GM18858 (cell line): ENCODE measurements at regions not wholly inside any gene's neighbourhood (a gene's known extent, or its start where the extent isn't known, plus 50 kb on each side); places are given as distances from the start of the nearest gene placed in this dataset.

Experiments
- ATAC-seq: cut with Tn5 transposase; IDR thresholded peaks from one replicate; pipeline ENCODE4 v1.9.1; 2021; ENCODE audit not compliant: unreplicated experiment

GRCh38 chr2:226652983-226653765, 146.4 kb downstream of the IRS1 start:
- ATAC-seq: no peak

DNA sequence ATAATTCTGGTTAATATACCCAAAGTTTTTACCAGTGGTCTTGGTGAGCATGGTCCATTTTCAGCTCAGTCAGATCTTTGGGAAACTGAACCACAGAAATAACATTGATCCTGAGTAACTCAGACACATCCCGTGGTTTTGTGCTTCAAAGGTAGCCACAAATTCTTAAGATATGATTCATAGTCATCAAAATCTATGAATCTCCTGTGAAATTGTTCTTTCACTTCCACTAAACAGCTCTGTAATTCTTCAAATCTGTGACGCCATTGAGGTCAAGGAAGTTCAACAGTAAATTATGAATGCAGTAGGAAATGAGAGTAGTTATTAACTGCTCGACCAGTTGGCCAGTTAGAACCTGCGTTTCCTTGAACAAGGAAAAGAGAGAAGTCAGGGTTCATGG, 147.3 kb downstream of the IRS1 start:
- peak; percentile 52 for ATAC-seq

DNA sequence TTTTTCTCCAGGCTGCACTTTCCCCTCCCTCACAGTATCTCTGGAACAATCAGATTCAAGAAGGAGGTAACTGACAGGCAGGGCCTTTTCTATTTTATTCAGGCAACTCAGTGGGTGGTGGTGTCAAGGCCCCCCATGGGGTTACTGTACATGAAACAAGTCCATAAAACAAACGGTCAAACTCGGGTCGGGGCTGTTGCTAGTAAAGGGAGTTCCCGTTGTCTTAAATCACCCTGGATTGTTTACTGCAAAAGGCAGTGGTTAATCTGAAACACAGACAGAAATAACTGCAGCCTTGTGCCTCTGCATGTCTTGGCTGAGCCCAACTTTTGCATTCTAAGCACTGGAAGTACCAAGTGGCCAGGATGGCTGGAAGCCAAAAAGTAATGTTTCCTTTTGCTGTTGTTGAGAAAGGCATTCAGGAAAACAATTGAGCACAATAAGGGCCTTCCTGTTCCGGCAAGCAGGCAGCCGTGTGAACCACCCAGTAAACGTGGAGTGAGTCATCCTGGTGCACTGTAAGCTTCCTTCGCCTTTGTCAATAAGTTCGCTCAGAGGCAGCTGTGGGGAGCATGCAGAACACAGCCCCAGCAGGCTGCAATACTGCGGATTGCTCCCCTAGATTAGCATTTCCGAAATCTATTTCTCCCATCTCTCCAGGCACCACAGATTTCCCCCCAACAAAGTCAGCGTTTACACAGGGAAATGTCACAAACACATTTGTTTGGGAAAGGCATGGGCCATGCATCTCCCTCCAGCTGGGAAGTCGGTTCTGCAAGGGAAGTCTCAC, 149.6 kb downstream of the IRS1 start:
- peak; percentile 80 for ATAC-seq

- no peak for ATAC-seq
These were observed 150.4 kb downstream of the IRS1 start for GRCh38 chr2:226649201-226649600.

GRCh38 chr2:226647621-226648518, 151.8 kb downstream of the IRS1 start:
- ATAC-seq: no peak

GRCh38 chr2:226644399-226644865, 155.2 kb downstream of the IRS1 start:
- ATAC-seq: no peak

DNA sequence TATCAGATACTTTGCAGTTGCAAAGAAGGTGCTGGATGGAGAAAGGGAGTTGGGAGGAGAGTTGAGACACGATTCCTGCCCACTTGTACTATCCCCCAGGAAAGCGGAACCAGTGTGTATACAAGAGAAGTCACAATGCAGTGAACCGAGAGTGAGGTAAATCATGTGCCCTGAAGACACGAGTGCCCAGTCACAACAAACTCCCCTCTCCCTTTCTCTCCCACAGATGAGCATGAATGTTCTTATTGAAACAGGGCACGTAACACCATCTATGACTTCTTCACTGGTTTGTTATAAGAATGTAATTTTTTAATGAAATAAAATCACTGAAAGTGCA, 155.7 kb downstream of the IRS1 start:
- ATAC-seq: no peak

DNA sequence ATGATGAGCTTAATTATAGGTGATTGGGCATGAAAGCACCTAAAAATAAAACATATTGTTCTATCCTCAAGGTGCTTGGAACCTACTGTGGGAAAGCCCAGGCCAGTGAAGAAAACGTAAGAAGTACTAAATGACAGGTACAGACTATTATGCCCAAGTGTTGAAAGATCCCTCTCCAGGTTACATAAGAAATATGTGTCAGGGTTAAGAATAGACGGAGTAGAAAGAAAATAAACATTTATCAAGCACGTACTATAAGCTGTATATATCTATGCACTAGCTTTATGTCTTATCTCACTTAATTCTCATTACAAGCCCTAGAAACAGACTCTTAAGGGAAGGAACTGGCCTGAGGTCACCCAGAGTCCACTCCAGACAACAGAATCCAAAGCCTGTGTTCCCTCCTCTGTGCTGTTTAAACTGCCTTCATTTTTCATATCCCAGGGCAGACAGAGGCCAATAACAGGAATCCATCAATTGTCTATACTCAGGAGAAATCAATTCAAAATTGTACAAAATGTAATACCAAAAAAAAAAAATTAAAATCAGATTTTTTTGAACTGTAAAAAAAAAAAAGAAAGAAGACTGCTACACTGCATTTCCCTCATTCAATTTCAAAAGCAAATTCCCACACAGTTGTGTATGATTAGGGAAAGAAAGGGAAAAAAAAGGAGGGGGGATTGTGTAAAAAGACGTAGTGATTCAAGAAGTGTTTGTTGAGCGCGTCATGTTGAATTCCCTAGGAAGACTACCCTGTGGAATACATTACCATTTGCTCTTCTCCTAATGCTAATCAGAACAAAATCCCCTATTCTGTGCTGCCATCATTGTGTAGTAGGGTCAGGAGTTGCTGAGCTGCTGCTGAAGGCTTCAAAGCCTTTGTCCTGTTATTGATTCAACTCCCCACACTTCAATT, 156.3 kb downstream of the IRS1 start:
- ATAC-seq: no peak

DNA sequence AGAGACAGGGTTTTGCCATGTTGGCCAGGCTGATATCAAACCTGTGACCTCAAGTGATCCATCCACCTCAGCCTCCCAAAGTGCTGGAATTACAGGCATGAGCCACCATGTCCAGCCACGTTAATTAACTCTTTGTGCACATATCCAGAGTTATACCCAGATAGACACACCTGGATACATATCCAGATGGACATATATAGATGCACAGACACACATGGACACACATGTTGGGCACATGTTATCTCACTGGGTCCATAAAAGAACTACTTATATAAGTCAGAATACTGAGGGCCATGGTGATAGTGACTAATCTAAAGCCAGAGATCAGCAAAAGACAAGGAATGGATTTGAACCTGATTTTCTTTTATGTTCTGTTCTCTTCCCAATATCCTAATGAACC, 158.6 kb downstream of the IRS1 start:
- no peak for ATAC-seq

DNA sequence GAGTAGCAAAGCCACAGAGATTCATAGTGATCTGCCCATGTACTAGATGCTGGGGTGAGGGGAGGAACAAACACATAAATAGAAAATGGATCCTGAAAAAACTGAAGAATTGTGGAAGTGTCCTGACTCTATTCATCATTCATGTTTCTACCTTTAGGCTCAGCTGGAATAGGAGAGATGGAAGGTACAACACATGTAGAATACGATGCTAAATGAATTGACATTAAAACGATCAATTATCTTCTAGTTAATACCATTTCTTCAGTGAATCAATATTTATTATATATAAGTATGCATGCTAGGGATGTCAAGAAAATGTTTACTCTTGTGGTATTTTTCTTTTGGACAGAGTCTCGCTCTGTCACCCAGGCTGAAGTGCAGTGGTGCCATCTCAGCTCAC, 159.1 kb downstream of the IRS1 start:
- ATAC-seq: no peak

GRCh38 chr2:226639550-226639949, 160.1 kb downstream of the IRS1 start:
- no peak for ATAC-seq

DNA sequence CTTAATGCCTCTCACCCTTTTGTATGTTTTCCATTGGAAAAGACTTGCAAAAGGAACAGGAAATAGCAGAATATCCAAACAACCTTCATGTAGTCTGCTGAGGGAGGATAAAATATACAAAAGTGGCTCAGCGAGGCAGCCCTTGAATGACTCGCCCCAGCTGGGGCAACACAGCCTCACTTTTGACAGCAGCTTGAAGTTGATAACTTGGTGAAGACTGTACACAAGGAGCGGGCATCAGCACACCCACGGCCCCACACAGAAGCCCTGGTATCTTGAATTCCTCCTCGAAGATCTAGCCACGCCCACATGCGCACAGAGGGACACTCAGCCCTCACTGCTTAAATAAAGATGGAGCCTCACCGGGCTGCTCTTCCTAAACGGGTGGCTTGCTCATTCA, 161.0 kb downstream of the IRS1 start:
- ATAC-seq: no peak

DNA sequence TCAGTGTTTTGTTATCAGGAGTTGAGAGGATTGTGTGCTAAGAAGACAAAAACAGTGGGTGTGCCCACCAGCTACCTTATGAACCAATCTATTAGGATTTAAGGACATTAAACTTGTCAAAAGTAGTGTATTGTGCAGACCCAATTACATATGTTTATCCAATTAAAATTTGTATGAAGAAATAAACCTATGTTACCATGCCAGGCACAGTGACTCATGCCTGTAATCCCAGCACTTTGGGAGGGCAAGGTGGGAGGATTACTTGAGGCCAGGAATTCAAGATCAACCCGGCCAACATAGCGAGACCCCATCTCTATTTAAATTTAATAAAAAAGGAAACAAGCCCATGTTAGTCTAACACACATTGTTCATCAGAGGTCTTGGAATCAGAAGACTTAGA, 162.2 kb downstream of the IRS1 start:
- ATAC-seq: no peak

GRCh38 chr2:226636586-226636985, 163.0 kb downstream of the IRS1 start:
- ATAC-seq: no peak

- no peak for ATAC-seq
These were observed 164.5 kb downstream of the IRS1 start for GRCh38 chr2:226634943-226635604.

- no peak for ATAC-seq
These were observed 167.9 kb downstream of the IRS1 start for GRCh38 chr2:226631671-226632070.

- no peak for ATAC-seq
These were observed 168.4 kb downstream of the IRS1 start for GRCh38 chr2:226631187-226631586.

- no peak for ATAC-seq
These were observed 173.7 kb downstream of the IRS1 start for GRCh38 chr2:226625946-226626345.

DNA sequence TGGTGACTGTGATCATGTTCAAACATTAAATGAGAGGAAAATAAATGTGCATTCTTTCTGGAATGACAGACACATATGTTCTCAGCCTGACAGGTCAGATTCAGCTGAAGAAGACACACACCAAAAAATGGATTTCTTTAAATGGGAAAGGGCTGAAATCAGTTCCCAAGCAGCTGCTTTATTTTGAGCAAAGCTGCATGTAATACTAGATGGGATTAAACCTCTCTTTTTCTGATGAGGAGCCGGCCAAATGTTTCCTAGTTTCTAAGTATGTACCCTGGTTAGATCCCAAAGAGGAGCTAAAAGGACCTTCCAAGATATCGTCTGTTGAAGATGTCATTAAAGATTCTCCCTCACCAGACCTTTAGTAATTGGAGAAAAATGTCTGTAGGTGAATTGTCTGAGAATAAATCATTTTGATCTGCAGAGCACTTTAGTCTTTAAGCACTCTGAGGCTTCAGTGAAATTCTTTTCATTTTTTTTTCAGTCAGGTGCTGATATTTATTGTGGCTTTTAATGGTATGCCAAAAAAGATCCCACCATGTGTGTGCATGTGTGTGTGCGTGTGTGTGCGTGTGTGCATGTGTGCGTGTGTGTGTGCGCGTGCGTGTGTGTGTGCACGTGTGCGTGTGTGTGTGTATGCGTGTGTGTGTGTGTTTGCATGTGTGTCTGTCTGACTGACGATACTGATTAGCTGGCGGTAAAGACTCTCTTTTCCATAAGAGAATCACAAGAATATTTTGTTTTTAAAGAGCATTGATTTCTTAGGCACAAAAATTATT, 175.8 kb downstream of the IRS1 start:
- no peak for ATAC-seq
